ENCODE measurements at regions not wholly inside any gene's neighbourhood (a gene's known extent, or its start where the extent isn't known, plus 50 kb on each side); places are given as distances from the start of the nearest gene placed in this dataset.

- no peak for FAIRE-seq
- H3K4me3 ChIP-seq (ENCODE audit: low read depth, low read length) = no peak overlapping the region
Measured at GRCh38 chr6:77403424-77403823, 59.9 kb downstream of the HTR1B start.

GRCh38 chr6:77401231-77401630 lies 62.1 kb downstream of the HTR1B start:
- FAIRE-seq (no peak), DNase-seq (ENCODE audit: low read depth) (peak; percentile 22)
- TF ChIP-seq CTCF (IDR thresholded peaks at IDR 0.05; ENCODE audit: insufficient read depth, low read length, severe bottlenecking) = no peak

More at GRCh38 chr6:77403424-77403823, 59.9 kb downstream of the HTR1B start:
- DNase-seq (ENCODE audit: low read depth) = peak; percentile 57
- no peak for TF ChIP-seq CTCF (IDR thresholded peaks at IDR 0.05; ENCODE audit: insufficient read depth, low read length, severe bottlenecking)
- no peaks in the 10 kb centered on the region for H3K36me3 ChIP-seq (ENCODE audit: control insufficient read depth, insufficient read depth, low read length)
- H3K27me3 ChIP-seq (ENCODE audit: control insufficient read depth, insufficient read depth, low read length) = no peaks in the 10 kb centered on the region

GRCh38 chr6:77397561-77397960 lies 65.7 kb downstream of the HTR1B start:
- no peaks in the 10 kb centered on the region for H3K27me3 ChIP-seq (ENCODE audit: control insufficient read depth, insufficient read depth, low read length)
- no peak for FAIRE-seq
- no peaks in the 10 kb centered on the region for H3K36me3 ChIP-seq (ENCODE audit: control insufficient read depth, insufficient read depth, low read length)
- H3K4me3 ChIP-seq (ENCODE audit: low read depth, low read length) = no peak overlapping the region
- no peak for TF ChIP-seq CTCF (IDR thresholded peaks at IDR 0.05; ENCODE audit: insufficient read depth, low read length, severe bottlenecking)
- peak; percentile 41 for DNase-seq (ENCODE audit: low read depth)

More at GRCh38 chr6:77401231-77401630, 62.1 kb downstream of the HTR1B start:
- Histone ChIP-seq H3K27me3 (ENCODE audit: control insufficient read depth, insufficient read depth, low read length) (no peaks in the 10 kb centered on the region), H3K36me3 (ENCODE audit: control insufficient read depth, insufficient read depth, low read length) (no peaks in the 10 kb centered on the region), H3K4me3 (ENCODE audit: low read depth, low read length) (no peak overlapping the region)

GRCh38 chr6:77389402-77389801 lies 73.9 kb downstream of the HTR1B start:
- H3K4me3 ChIP-seq (ENCODE audit: low read depth, low read length) = no peak overlapping the region
- no peak for TF ChIP-seq CTCF (IDR thresholded peaks at IDR 0.05; ENCODE audit: insufficient read depth, low read length, severe bottlenecking)
- H3K27me3 ChIP-seq (ENCODE audit: control insufficient read depth, insufficient read depth, low read length) = no peaks in the 10 kb centered on the region
- DNase-seq (ENCODE audit: low read depth) (no peak), FAIRE-seq (no peak)
- H3K36me3 ChIP-seq (ENCODE audit: control insufficient read depth, insufficient read depth, low read length) = no peaks in the 10 kb centered on the region

- Histone ChIP-seq H3K36me3 (ENCODE audit: control insufficient read depth, insufficient read depth, low read length) (no peaks in the 10 kb centered on the region), H3K27me3 (ENCODE audit: control insufficient read depth, insufficient read depth, low read length) (no peaks in the 10 kb centered on the region), H3K4me3 (ENCODE audit: low read depth, low read length) (no peak overlapping the region)
- DNase-seq (ENCODE audit: low read depth) = no peak
- no peak for TF ChIP-seq CTCF (IDR thresholded peaks at IDR 0.05; ENCODE audit: insufficient read depth, low read length, severe bottlenecking)
- no peak for FAIRE-seq
Measured at GRCh38 chr6:77383026-77383425, 80.3 kb downstream of the HTR1B start.

GRCh38 chr6:77373955-77374354 lies 89.3 kb downstream of the HTR1B start:
- TF ChIP-seq CTCF (IDR thresholded peaks at IDR 0.05; ENCODE audit: insufficient read depth, low read length, severe bottlenecking) = no peak
- FAIRE-seq = peak; percentile 32
- Histone ChIP-seq H3K36me3 (ENCODE audit: control insufficient read depth, insufficient read depth, low read length) (no peaks in the 10 kb centered on the region), H3K27me3 (ENCODE audit: control insufficient read depth, insufficient read depth, low read length) (no peaks in the 10 kb centered on the region), H3K4me3 (ENCODE audit: low read depth, low read length) (no peak overlapping the region)
- no peak for DNase-seq (ENCODE audit: low read depth)

Data from bronchial epithelial cell (primary cell).